ENCODE measurements at regions not wholly inside any gene's neighbourhood (a gene's known extent, or its start where the extent isn't known, plus 50 kb on each side); places are given as distances from the start of the nearest gene placed in this dataset.
"Not testable (repeated sequence)": the region's sequence is repeated elsewhere in the genome, so short reads cannot be mapped to it uniquely, and the experiment has no call there.

- DNase-seq: not testable (repeated sequence)
These were observed 287.4 kb upstream of the ERCC4 start for GRCh38 chr16:13632504-13632903.

- DNase-seq: no peak
These were observed 286.5 kb upstream of the ERCC4 start for GRCh38 chr16:13633391-13633861.

GRCh38 chr16:13634253-13634652 lies 285.7 kb upstream of the ERCC4 start:
- no peak for DNase-seq

GRCh38 chr16:13634959-13635358 lies 285.0 kb upstream of the ERCC4 start:
- DNase-seq: no peak

GRCh38 chr16:13638218-13638617 lies 281.7 kb upstream of the ERCC4 start:
- DNase-seq: no peak

- DNase-seq: no peak
These were observed 276.5 kb upstream of the ERCC4 start for GRCh38 chr16:13643412-13643811.

- no peak for DNase-seq
These were observed 274.2 kb upstream of the ERCC4 start for GRCh38 chr16:13645601-13646245.

- no peak for DNase-seq
These were observed 259.1 kb upstream of the ERCC4 start for GRCh38 chr16:13660807-13661206.

GRCh38 chr16:13665876-13666275 lies 254.1 kb upstream of the ERCC4 start:
- no peak for DNase-seq

GRCh38 chr16:13672196-13672595 lies 247.8 kb upstream of the ERCC4 start:
- DNase-seq: no peak

GRCh38 chr16:13680021-13680889 lies 239.7 kb upstream of the ERCC4 start:
- no peak for DNase-seq

GRCh38 chr16:13684819-13685563 lies 235.0 kb upstream of the ERCC4 start:
- no peak for DNase-seq

GRCh38 chr16:13696017-13696416 lies 223.9 kb upstream of the ERCC4 start:
- no peak for DNase-seq

GRCh38 chr16:13697013-13697412 lies 222.9 kb upstream of the ERCC4 start:
- no peak for DNase-seq

GRCh38 chr16:13697568-13697967 lies 222.4 kb upstream of the ERCC4 start:
- no peak for DNase-seq

- DNase-seq: no peak
These were observed 217.3 kb upstream of the ERCC4 start for GRCh38 chr16:13702614-13703013.

- no peak for DNase-seq
These were observed 211.4 kb upstream of the ERCC4 start for GRCh38 chr16:13708347-13709120.

GRCh38 chr16:13718748-13719147 lies 201.2 kb upstream of the ERCC4 start:
- no peak for DNase-seq

GRCh38 chr16:13727943-13728342 lies 192.0 kb upstream of the ERCC4 start:
- DNase-seq: no peak

- DNase-seq: peak; percentile 29
These were observed 186.4 kb upstream of the ERCC4 start for GRCh38 chr16:13733561-13733960.

GRCh38 chr16:13739621-13740373 lies 180.2 kb upstream of the ERCC4 start:
- not testable (repeated sequence) for DNase-seq

GRCh38 chr16:13742928-13743327 lies 177.0 kb upstream of the ERCC4 start:
- DNase-seq: no peak
